ENCODE measurements at regions not wholly inside any gene's neighbourhood (a gene's known extent, or its start where the extent isn't known, plus 50 kb on each side); places are given as distances from the start of the nearest gene placed in this dataset.

GRCh38 chr16:8096211-8096610, 494.1 kb downstream of the TMEM114 start:
- intact Hi-C loops (cut with micrococcal nuclease; ENCODE audit: unreplicated experiment) = no loop called here
- no TSS peak for BruUV-seq (replicated peaks)
- CTCF ChIA-PET (ENCODE audit: unreplicated experiment) = no interaction called here

DNA sequence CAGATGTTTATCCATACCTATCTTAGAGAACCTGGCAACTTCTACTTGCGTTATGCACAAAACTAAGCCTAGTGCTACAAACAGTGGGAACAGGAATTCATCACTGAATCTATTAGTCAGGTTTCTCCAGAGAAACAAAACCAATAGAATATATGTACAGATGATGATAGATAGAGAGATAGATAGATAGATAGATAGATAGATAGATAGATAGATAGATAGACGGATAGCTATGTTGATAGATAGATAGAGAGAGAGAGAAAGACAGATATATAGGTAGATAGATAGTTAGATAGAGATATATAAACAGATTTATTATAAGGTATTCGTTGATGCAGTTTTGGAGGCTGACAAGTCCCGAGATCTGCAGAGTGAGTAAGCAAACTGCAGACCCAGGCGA, 495.6 kb downstream of the TMEM114 start:
- H3K4me1 ChIP-seq (ENCODE audit: insufficient read depth, low read length, poor library complexity, severe bottlenecking) = no peaks in the 10 kb centered on the region
- no peak overlapping the region for H2AFZ ChIP-seq (ENCODE audit: low read length)
- H3K27ac ChIP-seq (ENCODE audit: low read depth, low read length, poor library complexity, severe bottlenecking) = no peak overlapping the region
- BruUV-seq (replicated peaks) = no TSS peak
- H3K9me2 ChIP-seq (ENCODE audit: insufficient read depth, low read length) = no peaks in the 10 kb centered on the region
- H3K79me2 ChIP-seq (ENCODE audit: insufficient read depth, low read depth, low read length) = no peaks in the 10 kb centered on the region
- H4K20me1 ChIP-seq (ENCODE audit: insufficient read depth, low read length) = no peaks in the 10 kb centered on the region
- POLR2A ChIA-PET = no interaction called here
- CTCF ChIA-PET (ENCODE audit: unreplicated experiment) = no interaction called here
- H3K4me2 ChIP-seq (ENCODE audit: low read length) = no peak overlapping the region
- intact Hi-C loops (cut with micrococcal nuclease; ENCODE audit: unreplicated experiment) = no loop called here
- TF ChIP-seq, protein P1, sequence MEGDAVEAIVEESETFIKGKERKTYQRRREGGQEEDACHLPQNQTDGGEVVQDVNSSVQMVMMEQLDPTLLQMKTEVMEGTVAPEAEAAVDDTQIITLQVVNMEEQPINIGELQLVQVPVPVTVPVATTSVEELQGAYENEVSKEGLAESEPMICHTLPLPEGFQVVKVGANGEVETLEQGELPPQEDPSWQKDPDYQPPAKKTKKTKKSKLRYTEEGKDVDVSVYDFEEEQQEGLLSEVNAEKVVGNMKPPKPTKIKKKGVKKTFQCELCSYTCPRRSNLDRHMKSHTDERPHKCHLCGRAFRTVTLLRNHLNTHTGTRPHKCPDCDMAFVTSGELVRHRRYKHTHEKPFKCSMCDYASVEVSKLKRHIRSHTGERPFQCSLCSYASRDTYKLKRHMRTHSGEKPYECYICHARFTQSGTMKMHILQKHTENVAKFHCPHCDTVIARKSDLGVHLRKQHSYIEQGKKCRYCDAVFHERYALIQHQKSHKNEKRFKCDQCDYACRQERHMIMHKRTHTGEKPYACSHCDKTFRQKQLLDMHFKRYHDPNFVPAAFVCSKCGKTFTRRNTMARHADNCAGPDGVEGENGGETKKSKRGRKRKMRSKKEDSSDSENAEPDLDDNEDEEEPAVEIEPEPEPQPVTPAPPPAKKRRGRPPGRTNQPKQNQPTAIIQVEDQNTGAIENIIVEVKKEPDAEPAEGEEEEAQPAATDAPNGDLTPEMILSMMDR (conservative IDR thresholded peaks at IDR 0.05; ENCODE audit: low read length) = no peak
- TF ChIP-seq EZH2phosphoT487 (IDR thresholded peaks at IDR 0.05; ENCODE audit: borderline replicate concordance, low read depth, low read length) = no peak
- no peaks in the 10 kb centered on the region for H3K9me3 ChIP-seq (ENCODE audit: low read length)
- no peaks in the 10 kb centered on the region for H3K36me3 ChIP-seq (ENCODE audit: insufficient read depth, low read length)
- no peak for DNase-seq (ENCODE audit: low spot score)
- H3K4me3 ChIP-seq (ENCODE audit: low read depth, low read length, poor library complexity, severe bottlenecking) = no peak overlapping the region

More at GRCh38 chr16:8096211-8096610, 494.1 kb downstream of the TMEM114 start:
- POLR2A ChIA-PET = no interaction called here
- Histone ChIP-seq H3K4me1 (ENCODE audit: insufficient read depth, low read length, poor library complexity, severe bottlenecking) (no peaks in the 10 kb centered on the region), H3K4me2 (ENCODE audit: low read length) (no peak overlapping the region), H3K79me2 (ENCODE audit: insufficient read depth, low read depth, low read length) (no peaks in the 10 kb centered on the region), H3K9me3 (ENCODE audit: low read length) (no peaks in the 10 kb centered on the region), H3K36me3 (ENCODE audit: insufficient read depth, low read length) (no peaks in the 10 kb centered on the region), H4K20me1 (ENCODE audit: insufficient read depth, low read length) (no peaks in the 10 kb centered on the region), H3K9me2 (ENCODE audit: insufficient read depth, low read length) (no peaks in the 10 kb centered on the region), H3K4me3 (ENCODE audit: low read depth, low read length, poor library complexity, severe bottlenecking) (no peak overlapping the region), H2AFZ (ENCODE audit: low read length) (no peak overlapping the region), H3K27ac (ENCODE audit: low read depth, low read length, poor library complexity, severe bottlenecking) (no peak overlapping the region)
- TF ChIP-seq EZH2phosphoT487 (IDR thresholded peaks at IDR 0.05; ENCODE audit: borderline replicate concordance, low read depth, low read length) = no peak
- TF ChIP-seq, protein P1 (conservative IDR thresholded peaks at IDR 0.05; ENCODE audit: low read length) = no peak
- no peak for DNase-seq (ENCODE audit: low spot score)

- Histone ChIP-seq H2AFZ (ENCODE audit: low read length) (no peak overlapping the region), H3K9me3 (ENCODE audit: low read length) (no peaks in the 10 kb centered on the region), H3K4me1 (ENCODE audit: insufficient read depth, low read length, poor library complexity, severe bottlenecking) (no peaks in the 10 kb centered on the region), H3K4me2 (ENCODE audit: low read length) (no peak overlapping the region), H3K9me2 (ENCODE audit: insufficient read depth, low read length) (no peaks in the 10 kb centered on the region), H4K20me1 (ENCODE audit: insufficient read depth, low read length) (no peaks in the 10 kb centered on the region), H3K36me3 (ENCODE audit: insufficient read depth, low read length) (no peaks in the 10 kb centered on the region), H3K27ac (ENCODE audit: low read depth, low read length, poor library complexity, severe bottlenecking) (no peak overlapping the region), H3K4me3 (ENCODE audit: low read depth, low read length, poor library complexity, severe bottlenecking) (no peak overlapping the region), H3K79me2 (ENCODE audit: insufficient read depth, low read depth, low read length) (no peaks in the 10 kb centered on the region)
- DNase-seq (ENCODE audit: low spot score) = no peak
- TF ChIP-seq EZH2phosphoT487 (IDR thresholded peaks at IDR 0.05; ENCODE audit: borderline replicate concordance, low read depth, low read length) = no peak
- no TSS peak for BruUV-seq (replicated peaks)
- POLR2A ChIA-PET = no interaction called here
- CTCF ChIA-PET (ENCODE audit: unreplicated experiment) = no interaction called here
- intact Hi-C loops (cut with micrococcal nuclease; ENCODE audit: unreplicated experiment) = no loop called here
Observed at GRCh38 chr16:8088820-8089338, 501.4 kb downstream of the TMEM114 start.

Measured in OCI-LY7 (cell line).